Neural progenitor cell (in vitro differentiated cells): ENCODE measurements at regions not wholly inside any gene's neighbourhood (a gene's known extent, or its start where the extent isn't known, plus 50 kb on each side); places are given as distances from the start of the nearest gene placed in this dataset.

Experiments
- DNase-seq: peaks from one replicate; pipeline ENCODE4 v3.0.0-alpha.2; 2016; ENCODE audit warnings: low spot score
- H2AFZ ChIP-seq: fragments of 200-600 bp; sonication (generic); replicated peaks from 2 replicates; pipeline ENCODE4 v1.6.1; 2016; ENCODE audit warnings: antibody characterized with exemption
- H3F3A ChIP-seq: fragments of 200-600 bp; sonication (generic); 2 replicates; pipeline ENCODE4 v1.6.1; 2016; ENCODE audit warnings: antibody characterized with exemption, low read depth
- H3K27ac ChIP-seq: fragments of 200-600 bp; sonication (generic); 2 replicates; pipeline ENCODE4 v1.5.1; 2016; ENCODE audit warnings: mild to moderate bottlenecking
- H3K27me3 ChIP-seq: fragments of 200-600 bp; sonication (generic); 2 replicates; pipeline ENCODE4 v1.6.1; 2016; ENCODE audit warnings: mild to moderate bottlenecking, moderate library complexity
- H3K36me3 ChIP-seq: fragments of 200-600 bp; sonication (generic); 2 replicates; pipeline ENCODE4 v1.5.1; 2016
- H3K4me1 ChIP-seq: fragments of 200-600 bp; sonication (generic); 2 replicates; pipeline ENCODE4 v1.6.1; 2016; ENCODE audit warnings: mixed run types
- H3K4me2 ChIP-seq: fragments of 200-600 bp; sonication (generic); 2 replicates; pipeline ENCODE4 v1.6.1; 2016
- H3K4me3 ChIP-seq: fragments of 200-600 bp; sonication (generic); 2 replicates; pipeline ENCODE4 v1.5.1; 2016
- H3K79me2 ChIP-seq: fragments of 200-600 bp; sonication (generic); 2 replicates; pipeline ENCODE4 v1.6.1; 2016; ENCODE audit warnings: low read depth
- H3K9ac ChIP-seq: fragments of 200-600 bp; sonication (generic); 2 replicates; pipeline ENCODE4 v1.6.1; 2016
- H3K9me3 ChIP-seq: fragments of 200-600 bp; sonication (generic); 2 replicates; pipeline ENCODE4 v1.5.1; 2016; ENCODE audit warnings: low read depth
- H4K20me1 ChIP-seq: fragments of 200-600 bp; sonication (generic); 2 replicates; pipeline ENCODE4 v1.6.1; 2016; ENCODE audit warnings: low read depth
- H3K27ac Mint-ChIP-seq: 3 replicates; pipeline ENCODE4 v1.8.0; 2021; ENCODE audit warnings: mixed read lengths
- H3K27me3 Mint-ChIP-seq: 2 replicates; pipeline ENCODE4 v1.8.0; 2022; ENCODE audit warnings: low read depth, mild to moderate bottlenecking, inconsistent platforms, moderate library complexity, mixed read lengths; ENCODE audit not compliant: insufficient read depth
- H3K36me3 Mint-ChIP-seq: 3 replicates; pipeline ENCODE4 v1.8.0; 2021; ENCODE audit warnings: mixed read lengths
- H3K4me1 Mint-ChIP-seq: 3 replicates; pipeline ENCODE4 v1.8.0; 2021; ENCODE audit warnings: mixed read lengths
- H3K4me3 Mint-ChIP-seq: 3 replicates; pipeline ENCODE4 v1.8.0; 2021; ENCODE audit warnings: mild to moderate bottlenecking, moderate library complexity, mixed read lengths
- H3K9me3 Mint-ChIP-seq: 3 replicates; pipeline ENCODE4 v1.8.0; 2020; ENCODE audit warnings: mixed read lengths
- EZH2 ChIP-seq: fragments of 200-600 bp; sonication (generic); IDR thresholded peaks from 2 replicates; pipeline ENCODE4 v1.6.1; 2017; ENCODE audit warnings: antibody characterized with exemption, mild to moderate bottlenecking, moderate library complexity
- EZH2phosphoT487 ChIP-seq: fragments of 200-600 bp; sonication (generic); IDR thresholded peaks from 2 replicates; pipeline ENCODE4 v1.6.1; 2017; ENCODE audit warnings: antibody characterized with exemption
- TF ChIP-seq, protein P1 (sequence below): fragments of 200-600 bp; sonication (generic); IDR thresholded peaks from 2 replicates; pipeline ENCODE4 v1.5.1; 2017; ENCODE audit warnings: antibody characterized with exemption, mild to moderate bottlenecking

GRCh38 chr14:82451675-82452074 lies 918.0 kb upstream of the SEL1L start:
- no peaks in the 10 kb centered on the region for H3K4me1 ChIP-seq
- H2AFZ ChIP-seq, result peak overlapping the region; percentile 53
- no peaks in the 10 kb centered on the region for H3F3A ChIP-seq
- no peaks in the 10 kb centered on the region for H4K20me1 ChIP-seq
- no peaks in the 10 kb centered on the region for H3K27me3 ChIP-seq
- TF ChIP-seq EZH2 (no peak), EZH2phosphoT487 (no peak)
- TF ChIP-seq, protein P1, sequence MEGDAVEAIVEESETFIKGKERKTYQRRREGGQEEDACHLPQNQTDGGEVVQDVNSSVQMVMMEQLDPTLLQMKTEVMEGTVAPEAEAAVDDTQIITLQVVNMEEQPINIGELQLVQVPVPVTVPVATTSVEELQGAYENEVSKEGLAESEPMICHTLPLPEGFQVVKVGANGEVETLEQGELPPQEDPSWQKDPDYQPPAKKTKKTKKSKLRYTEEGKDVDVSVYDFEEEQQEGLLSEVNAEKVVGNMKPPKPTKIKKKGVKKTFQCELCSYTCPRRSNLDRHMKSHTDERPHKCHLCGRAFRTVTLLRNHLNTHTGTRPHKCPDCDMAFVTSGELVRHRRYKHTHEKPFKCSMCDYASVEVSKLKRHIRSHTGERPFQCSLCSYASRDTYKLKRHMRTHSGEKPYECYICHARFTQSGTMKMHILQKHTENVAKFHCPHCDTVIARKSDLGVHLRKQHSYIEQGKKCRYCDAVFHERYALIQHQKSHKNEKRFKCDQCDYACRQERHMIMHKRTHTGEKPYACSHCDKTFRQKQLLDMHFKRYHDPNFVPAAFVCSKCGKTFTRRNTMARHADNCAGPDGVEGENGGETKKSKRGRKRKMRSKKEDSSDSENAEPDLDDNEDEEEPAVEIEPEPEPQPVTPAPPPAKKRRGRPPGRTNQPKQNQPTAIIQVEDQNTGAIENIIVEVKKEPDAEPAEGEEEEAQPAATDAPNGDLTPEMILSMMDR, result no peak
- H3K9me3 Mint-ChIP-seq, result no peaks in the 10 kb centered on the region
- H3K36me3 Mint-ChIP-seq, result no peaks in the 10 kb centered on the region
- H3K27ac ChIP-seq, result no peak overlapping the region
- no peaks in the 10 kb centered on the region for H3K36me3 ChIP-seq
- H3K79me2 ChIP-seq, result no peaks in the 10 kb centered on the region
- no peak overlapping the region for H3K4me3 ChIP-seq
- no peak for DNase-seq
- H3K4me2 ChIP-seq, result no peak overlapping the region
- no peaks in the 10 kb centered on the region for H3K9me3 ChIP-seq
- no peak overlapping the region for H3K4me3 Mint-ChIP-seq
- H3K27me3 Mint-ChIP-seq, result no peaks in the 10 kb centered on the region
- H3K9ac ChIP-seq, result no peak overlapping the region
- peaks cover 16% of the 10 kb centered on the region for H3K4me1 Mint-ChIP-seq
- no peak overlapping the region for H3K27ac Mint-ChIP-seq

DNA sequence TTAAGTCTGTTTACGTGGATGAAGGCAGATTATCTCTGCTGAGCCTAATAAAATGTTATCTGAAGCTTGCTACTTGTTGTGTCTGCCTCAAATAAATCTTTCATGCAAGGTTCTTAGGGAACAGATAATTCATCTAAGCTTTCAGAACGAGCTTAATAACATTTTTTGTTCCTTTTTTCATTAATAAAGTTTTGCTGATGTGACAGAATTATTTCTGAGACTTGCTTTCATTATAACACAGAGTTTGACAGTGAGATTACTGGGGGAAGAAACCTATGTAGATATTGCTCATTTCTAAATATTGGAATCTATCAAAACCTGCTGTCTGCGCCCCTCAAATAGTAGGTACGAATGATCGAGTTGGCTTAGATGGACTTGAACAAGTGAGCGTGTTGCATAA lies 948.7 kb upstream of the SEL1L start:
- TF ChIP-seq EZH2phosphoT487, result no peak
- Mint-ChIP-seq H3K9me3 (no peaks in the 10 kb centered on the region), H3K4me3 (no peak overlapping the region), H3K27ac (no peak overlapping the region), H3K36me3 (no peaks in the 10 kb centered on the region), H3K27me3 (no peaks in the 10 kb centered on the region), H3K4me1 (no peaks in the 10 kb centered on the region)
- Histone ChIP-seq H3K9me3 (no peaks in the 10 kb centered on the region), H3K4me3 (no peak overlapping the region), H3K4me2 (no peak overlapping the region), H3K27ac (no peak overlapping the region), H3K4me1 (no peaks in the 10 kb centered on the region), H3K9ac (no peak overlapping the region), H2AFZ (no peak overlapping the region), H3K27me3 (no peaks in the 10 kb centered on the region), H3F3A (no peaks in the 10 kb centered on the region), H3K36me3 (no peaks in the 10 kb centered on the region), H3K79me2 (no peaks in the 10 kb centered on the region), H4K20me1 (no peaks in the 10 kb centered on the region)
- no peak for DNase-seq

DNA sequence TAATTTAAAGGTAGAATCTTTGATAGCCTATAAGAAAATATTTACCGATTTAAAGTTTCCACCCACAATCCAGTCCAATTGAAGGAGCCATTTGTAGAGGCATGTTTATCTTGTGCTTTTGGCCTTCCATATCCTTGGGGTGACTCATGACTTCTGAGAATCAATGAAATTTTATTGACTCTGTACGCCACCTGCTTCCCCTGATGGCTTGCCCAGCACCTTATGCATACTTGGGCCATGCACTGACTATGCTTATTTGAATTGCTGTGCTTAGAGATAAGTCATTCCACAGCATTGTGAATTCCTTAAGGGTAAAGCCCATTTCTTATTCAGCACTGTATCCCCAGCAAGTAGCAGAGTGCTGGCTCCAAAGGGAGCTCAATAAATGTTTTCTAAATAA lies 954.8 kb upstream of the SEL1L start:
- DNase-seq, result no peak
- H3K27ac ChIP-seq, result no peak overlapping the region
- H3K4me1 Mint-ChIP-seq, result no peaks in the 10 kb centered on the region

GRCh38 chr14:82490397-82490796 lies 956.7 kb upstream of the SEL1L start:
- no peaks in the 10 kb centered on the region for H3K36me3 ChIP-seq
- no peaks in the 10 kb centered on the region for H4K20me1 ChIP-seq
- H3F3A ChIP-seq, result no peaks in the 10 kb centered on the region
- no peaks in the 10 kb centered on the region for H3K4me1 ChIP-seq
- H2AFZ ChIP-seq, result no peak overlapping the region
- H3K27ac ChIP-seq, result no peak overlapping the region
- no peaks in the 10 kb centered on the region for H3K9me3 ChIP-seq
- Mint-ChIP-seq H3K27me3 (no peaks in the 10 kb centered on the region), H3K4me3 (no peak overlapping the region), H3K27ac (no peak overlapping the region), H3K36me3 (no peaks in the 10 kb centered on the region), H3K9me3 (no peaks in the 10 kb centered on the region), H3K4me1 (no peaks in the 10 kb centered on the region)
- no peaks in the 10 kb centered on the region for H3K79me2 ChIP-seq
- no peak overlapping the region for H3K4me3 ChIP-seq
- no peaks in the 10 kb centered on the region for H3K27me3 ChIP-seq
- H3K4me2 ChIP-seq, result no peak overlapping the region
- no peak overlapping the region for H3K9ac ChIP-seq
- no peak for DNase-seq
- TF ChIP-seq EZH2 (no peak), EZH2phosphoT487 (no peak)
- TF ChIP-seq, protein P1, result no peak

More for the DNA sequence above, 954.8 kb upstream of the SEL1L start:
- Mint-ChIP-seq H3K4me3 (no peak overlapping the region), H3K36me3 (no peaks in the 10 kb centered on the region), H3K9me3 (no peaks in the 10 kb centered on the region), H3K27ac (no peak overlapping the region), H3K27me3 (no peaks in the 10 kb centered on the region)
- H3K4me2 ChIP-seq, result no peak overlapping the region
- H3K9ac ChIP-seq, result no peak overlapping the region
- no peaks in the 10 kb centered on the region for H3K79me2 ChIP-seq
- H3K27me3 ChIP-seq, result no peaks in the 10 kb centered on the region
- H3F3A ChIP-seq, result no peaks in the 10 kb centered on the region
- H4K20me1 ChIP-seq, result no peaks in the 10 kb centered on the region
- no peak overlapping the region for H2AFZ ChIP-seq
- no peak overlapping the region for H3K4me3 ChIP-seq
- no peaks in the 10 kb centered on the region for H3K4me1 ChIP-seq
- no peaks in the 10 kb centered on the region for H3K36me3 ChIP-seq
- H3K9me3 ChIP-seq, result no peaks in the 10 kb centered on the region
- TF ChIP-seq, protein P1, result no peak
